SK-N-SH treated with all-trans-retinoic acid at 6 μM for 48 hours (cell line): ENCODE measurements at regions not wholly inside any gene's neighbourhood (a gene's known extent, or its start where the extent isn't known, plus 50 kb on each side); places are given as distances from the start of the nearest gene placed in this dataset.

Experiments
- ATAC-seq: fragments of 200-7000 bp; cut with Tn5 transposase; 3 replicates; pipeline ENCODE4 v1.9.1; 2020; ENCODE audit warnings: mild to moderate bottlenecking, moderate library complexity
- ARNTL ChIP-seq: fragments of 450-650 bp; formaldehyde crosslinking; IDR thresholded peaks from 2 replicates; pipeline ENCODE4 v1.5.0; 2020; ENCODE audit warnings: low read depth, mild to moderate bottlenecking, moderate library complexity, borderline replicate concordance
- BACH2 ChIP-seq: fragments of 250-450 bp; sonication (Bioruptor Pico); IDR thresholded peaks from 2 replicates; pipeline ENCODE4 v1.9.0; 2021; ENCODE audit warnings: mild to moderate bottlenecking, borderline replicate concordance
- CSDC2 ChIP-seq: fragments of 250-450 bp; sonication (Bioruptor Pico); IDR thresholded peaks from 2 replicates; pipeline ENCODE4 v1.5.0; 2020; ENCODE audit warnings: mild to moderate bottlenecking, moderate library complexity
- CSRNP3 ChIP-seq: fragments of 250-450 bp; sonication (Bioruptor Pico); IDR thresholded peaks from 2 replicates; pipeline ENCODE4 v1.5.1; 2021; ENCODE audit warnings: mild to moderate bottlenecking, moderate library complexity
- ESRRG ChIP-seq: fragments of 250-450 bp; sonication (Bioruptor Pico); IDR thresholded peaks from 2 replicates; pipeline ENCODE4 v1.6.1; 2021; ENCODE audit warnings: mild to moderate bottlenecking
- GLIS3 ChIP-seq: fragments of 250-450 bp; sonication (Bioruptor Pico); IDR thresholded peaks from 2 replicates; pipeline ENCODE4 v1.5.0; 2020; ENCODE audit warnings: mild to moderate bottlenecking, moderate library complexity
- ISL1 ChIP-seq: fragments of 250-450 bp; sonication (Bioruptor Pico); IDR thresholded peaks from 2 replicates; pipeline ENCODE4 v2.1.2; 2022; ENCODE audit warnings: mild to moderate bottlenecking, moderate library complexity
- PPARA ChIP-seq: fragments of 250-450 bp; sonication (Bioruptor Pico); IDR thresholded peaks from 2 replicates; pipeline ENCODE4 v1.5.0; 2020; ENCODE audit warnings: mild to moderate bottlenecking, borderline replicate concordance
- RARB ChIP-seq: fragments of 250-450 bp; sonication (Bioruptor Pico); IDR thresholded peaks from 2 replicates; pipeline ENCODE4 v1.8.0; 2021; ENCODE audit warnings: mild to moderate bottlenecking, moderate library complexity
- TCF4 ChIP-seq: fragments of 250-450 bp; sonication (Bioruptor Pico); IDR thresholded peaks from 2 replicates; pipeline ENCODE4 v1.8.0; 2021; ENCODE audit warnings: mild to moderate bottlenecking, moderate library complexity, borderline replicate concordance
- TOX ChIP-seq: fragments of 250-450 bp; sonication (Bioruptor Pico); IDR thresholded peaks from 2 replicates; pipeline ENCODE4 v1.8.0; 2021; ENCODE audit warnings: mild to moderate bottlenecking, moderate library complexity, borderline replicate concordance
- ZFP30 ChIP-seq: fragments of 450-650 bp; formaldehyde crosslinking; IDR thresholded peaks from 2 replicates; pipeline ENCODE4 v1.5.0; 2022; ENCODE audit warnings: mild to moderate bottlenecking, moderate library complexity
- ZNF565 ChIP-seq: fragments of 450-650 bp; formaldehyde crosslinking; conservative IDR thresholded peaks from 2 replicates; pipeline ENCODE4 v1.5.0; 2020; ENCODE audit warnings: low read depth, mild to moderate bottlenecking, moderate library complexity
- ZNF70 ChIP-seq: fragments of 450-650 bp; formaldehyde crosslinking; IDR thresholded peaks from 2 replicates; pipeline ENCODE4 v1.5.0; 2020; ENCODE audit warnings: mild to moderate bottlenecking, moderate library complexity
- TF ChIP-seq, protein P1 (sequence below): fragments of 250-450 bp; sonication (Bioruptor Pico); IDR thresholded peaks from 2 replicates; pipeline ENCODE4 v1.8.0; 2021; ENCODE audit warnings: low read depth, mild to moderate bottlenecking, moderate library complexity, borderline replicate concordance
- TF ChIP-seq, protein P2 (sequence below): fragments of 250-450 bp; sonication (Bioruptor Pico); IDR thresholded peaks from 2 replicates; pipeline ENCODE4 v1.8.0; 2020; ENCODE audit warnings: mild to moderate bottlenecking, moderate library complexity, borderline replicate concordance
- TF ChIP-seq, protein P3 (sequence below): fragments of 250-450 bp; sonication (Bioruptor Pico); IDR thresholded peaks from 2 replicates; pipeline ENCODE4 v1.5.0; 2020; ENCODE audit warnings: mild to moderate bottlenecking, moderate library complexity

- ATAC-seq = no peak
- no peak for TF ChIP-seq TOX (CRISPR knock-in tag)
- TF ChIP-seq, protein P1, sequence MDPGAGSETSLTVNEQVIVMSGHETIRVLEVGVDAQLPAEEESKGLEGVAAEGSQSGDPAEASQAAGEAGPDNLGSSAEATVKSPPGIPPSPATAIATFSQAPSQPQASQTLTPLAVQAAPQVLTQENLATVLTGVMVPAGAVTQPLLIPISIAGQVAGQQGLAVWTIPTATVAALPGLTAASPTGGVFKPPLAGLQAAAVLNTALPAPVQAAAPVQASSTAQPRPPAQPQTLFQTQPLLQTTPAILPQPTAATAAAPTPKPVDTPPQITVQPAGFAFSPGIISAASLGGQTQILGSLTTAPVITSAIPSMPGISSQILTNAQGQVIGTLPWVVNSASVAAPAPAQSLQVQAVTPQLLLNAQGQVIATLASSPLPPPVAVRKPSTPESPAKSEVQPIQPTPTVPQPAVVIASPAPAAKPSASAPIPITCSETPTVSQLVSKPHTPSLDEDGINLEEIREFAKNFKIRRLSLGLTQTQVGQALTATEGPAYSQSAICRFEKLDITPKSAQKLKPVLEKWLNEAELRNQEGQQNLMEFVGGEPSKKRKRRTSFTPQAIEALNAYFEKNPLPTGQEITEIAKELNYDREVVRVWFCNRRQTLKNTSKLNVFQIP (CRISPR knock-in tag) = no peak
- no peak for TF ChIP-seq TCF4 (CRISPR knock-in tag)
- TF ChIP-seq RARB = no peak
- no peak for TF ChIP-seq CSDC2 (CRISPR knock-in tag)
- no peak for TF ChIP-seq ZNF70
- TF ChIP-seq CSRNP3 = no peak
- no peak for TF ChIP-seq ISL1 (CRISPR knock-in tag)
- TF ChIP-seq ARNTL (CRISPR knock-in tag) = no peak
Observed at GRCh38 chr2:65611488-65611887, 179.1 kb upstream of the SPRED2 start.

- TF ChIP-seq PPARA (no peak), GLIS3 (no peak), ESRRG (no peak), ARNTL (CRISPR knock-in tag) (no peak), ZNF70 (no peak)
- TF ChIP-seq, protein P1 (CRISPR knock-in tag) = no peak
- TF ChIP-seq, protein P2, sequence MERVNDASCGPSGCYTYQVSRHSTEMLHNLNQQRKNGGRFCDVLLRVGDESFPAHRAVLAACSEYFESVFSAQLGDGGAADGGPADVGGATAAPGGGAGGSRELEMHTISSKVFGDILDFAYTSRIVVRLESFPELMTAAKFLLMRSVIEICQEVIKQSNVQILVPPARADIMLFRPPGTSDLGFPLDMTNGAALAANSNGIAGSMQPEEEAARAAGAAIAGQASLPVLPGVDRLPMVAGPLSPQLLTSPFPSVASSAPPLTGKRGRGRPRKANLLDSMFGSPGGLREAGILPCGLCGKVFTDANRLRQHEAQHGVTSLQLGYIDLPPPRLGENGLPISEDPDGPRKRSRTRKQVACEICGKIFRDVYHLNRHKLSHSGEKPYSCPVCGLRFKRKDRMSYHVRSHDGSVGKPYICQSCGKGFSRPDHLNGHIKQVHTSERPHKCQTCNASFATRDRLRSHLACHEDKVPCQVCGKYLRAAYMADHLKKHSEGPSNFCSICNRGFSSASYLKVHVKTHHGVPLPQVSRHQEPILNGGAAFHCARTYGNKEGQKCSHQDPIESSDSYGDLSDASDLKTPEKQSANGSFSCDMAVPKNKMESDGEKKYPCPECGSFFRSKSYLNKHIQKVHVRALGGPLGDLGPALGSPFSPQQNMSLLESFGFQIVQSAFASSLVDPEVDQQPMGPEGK (CRISPR knock-in tag) = no peak
- TF ChIP-seq, protein P3, sequence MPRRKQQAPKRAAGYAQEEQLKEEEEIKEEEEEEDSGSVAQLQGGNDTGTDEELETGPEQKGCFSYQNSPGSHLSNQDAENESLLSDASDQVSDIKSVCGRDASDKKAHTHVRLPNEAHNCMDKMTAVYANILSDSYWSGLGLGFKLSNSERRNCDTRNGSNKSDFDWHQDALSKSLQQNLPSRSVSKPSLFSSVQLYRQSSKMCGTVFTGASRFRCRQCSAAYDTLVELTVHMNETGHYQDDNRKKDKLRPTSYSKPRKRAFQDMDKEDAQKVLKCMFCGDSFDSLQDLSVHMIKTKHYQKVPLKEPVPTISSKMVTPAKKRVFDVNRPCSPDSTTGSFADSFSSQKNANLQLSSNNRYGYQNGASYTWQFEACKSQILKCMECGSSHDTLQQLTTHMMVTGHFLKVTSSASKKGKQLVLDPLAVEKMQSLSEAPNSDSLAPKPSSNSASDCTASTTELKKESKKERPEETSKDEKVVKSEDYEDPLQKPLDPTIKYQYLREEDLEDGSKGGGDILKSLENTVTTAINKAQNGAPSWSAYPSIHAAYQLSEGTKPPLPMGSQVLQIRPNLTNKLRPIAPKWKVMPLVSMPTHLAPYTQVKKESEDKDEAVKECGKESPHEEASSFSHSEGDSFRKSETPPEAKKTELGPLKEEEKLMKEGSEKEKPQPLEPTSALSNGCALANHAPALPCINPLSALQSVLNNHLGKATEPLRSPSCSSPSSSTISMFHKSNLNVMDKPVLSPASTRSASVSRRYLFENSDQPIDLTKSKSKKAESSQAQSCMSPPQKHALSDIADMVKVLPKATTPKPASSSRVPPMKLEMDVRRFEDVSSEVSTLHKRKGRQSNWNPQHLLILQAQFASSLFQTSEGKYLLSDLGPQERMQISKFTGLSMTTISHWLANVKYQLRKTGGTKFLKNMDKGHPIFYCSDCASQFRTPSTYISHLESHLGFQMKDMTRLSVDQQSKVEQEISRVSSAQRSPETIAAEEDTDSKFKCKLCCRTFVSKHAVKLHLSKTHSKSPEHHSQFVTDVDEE (CRISPR knock-in tag) = no peak
- no peak for ATAC-seq
Observed at GRCh38 chr2:65608916-65609315, 176.5 kb upstream of the SPRED2 start.

DNA sequence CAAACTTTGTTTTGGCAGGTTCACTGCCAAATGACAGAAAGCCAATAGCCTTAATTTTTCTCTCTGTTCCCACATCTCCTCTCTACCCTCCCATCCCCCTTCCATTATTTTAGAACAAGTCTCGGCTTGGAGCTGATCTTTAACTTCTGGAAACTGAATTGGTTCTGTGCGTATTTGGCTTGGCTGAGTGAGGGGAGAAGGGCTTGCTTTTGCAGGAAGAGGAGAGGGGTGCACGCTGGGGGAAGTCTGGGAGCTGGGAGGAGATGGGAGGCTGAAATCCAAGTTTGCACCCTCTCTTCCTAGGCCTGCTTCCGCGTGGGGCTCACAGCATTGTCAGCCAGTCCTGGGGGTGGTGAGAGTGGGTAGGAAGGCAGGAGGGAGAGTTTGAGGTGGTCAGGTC, 176.1 kb upstream of the SPRED2 start:
- TF ChIP-seq, protein P1 (CRISPR knock-in tag) = no peak
- TF ChIP-seq ZFP30 (CRISPR knock-in tag) (no peak), TCF4 (CRISPR knock-in tag) (no peak), RARB (no peak), GLIS3 (no peak), BACH2 (CRISPR knock-in tag) (no peak), ZNF565 (CRISPR knock-in tag) (no peak)
- TF ChIP-seq, protein P3 (CRISPR knock-in tag) = no peak
- TF ChIP-seq, protein P2 (CRISPR knock-in tag) = no peak
- no peak for ATAC-seq
